ENCODE measurements at regions not wholly inside any gene's neighbourhood (a gene's known extent, or its start where the extent isn't known, plus 50 kb on each side); places are given as distances from the start of the nearest gene placed in this dataset.

GRCh38 chr4:112966701-112967488 is 82.6 kb upstream of the ANK2 start:
- TF ChIP-seq TAF1 (IDR thresholded peaks at IDR 0.05; ENCODE audit: borderline replicate concordance, insufficient read depth, low read length) (no peak), POLR2AphosphoS5 (IDR thresholded peaks at IDR 0.05; ENCODE audit: low read depth, low read length) (no peak)

All from PFSK-1 (cell line).